ENCODE measurements at regions not wholly inside any gene's neighbourhood (a gene's known extent, or its start where the extent isn't known, plus 50 kb on each side); places are given as distances from the start of the nearest gene placed in this dataset.

- Histone ChIP-seq H3K9me3 (no peaks in the 10 kb centered on the region), H3K27me3 (no peaks in the 10 kb centered on the region), H3K4me3 (no peak overlapping the region), H3K36me3 (no peaks in the 10 kb centered on the region), H3K27ac (no peak overlapping the region), H3K4me1 (ENCODE audit: insufficient read depth) (no peaks in the 10 kb centered on the region)
- intact Hi-C loops (cut with DNase I) = no loop called here
- DNase-seq = no peak
- 14 to 21% (median 19%) methylated on average over 1 of the region's 1 CpG for WGBS, 3 donors
- TF ChIP-seq CTCF (IDR thresholded peaks at IDR 0.05) = no peak
- TF ChIP-seq EP300 (IDR thresholded peaks at IDR 0.05) = no peak
- TF ChIP-seq POLR2A (IDR thresholded peaks at IDR 0.05) = no peak
Measured at GRCh38 chr2:167860082-167860481, 387.3 kb downstream of the STK39 start.

DNA sequence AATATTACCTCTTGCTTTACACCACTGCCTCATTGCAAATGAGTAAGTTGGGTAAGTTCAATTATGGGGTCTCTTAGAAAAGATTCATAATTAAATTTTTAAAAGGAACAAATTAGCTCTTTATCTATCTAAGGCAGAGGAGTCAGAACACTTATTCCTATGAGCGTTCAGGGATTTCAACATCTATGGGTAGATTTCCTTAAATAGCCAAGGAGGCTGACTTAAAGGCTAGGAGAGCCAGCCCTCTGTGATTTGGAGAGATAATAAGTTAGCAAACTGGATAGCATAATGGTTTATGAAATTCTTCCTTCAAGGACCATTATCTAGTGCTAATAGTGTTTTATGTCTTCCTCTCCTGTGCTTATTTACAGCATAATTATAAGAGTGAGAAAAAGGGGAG, 387.7 kb downstream of the STK39 start:
- no peaks in the 10 kb centered on the region for H3K27me3 ChIP-seq
- H3K4me1 ChIP-seq (ENCODE audit: insufficient read depth) = no peaks in the 10 kb centered on the region
- no peak overlapping the region for H3K4me3 ChIP-seq
- TF ChIP-seq EP300 (IDR thresholded peaks at IDR 0.05) = no peak
- no peak for TF ChIP-seq POLR2A (IDR thresholded peaks at IDR 0.05)
- no peak for TF ChIP-seq CTCF (IDR thresholded peaks at IDR 0.05)
- H3K36me3 ChIP-seq = no peaks in the 10 kb centered on the region
- H3K27ac ChIP-seq = no peak overlapping the region
- DNase-seq = no peak
- no peaks in the 10 kb centered on the region for H3K9me3 ChIP-seq
- intact Hi-C loops (cut with DNase I) = no loop called here
- 38 to 57% (median 52%) methylated on average over 1 of the region's 1 CpG for WGBS, 3 donors

- no peak overlapping the region for H3K27ac ChIP-seq
- no peak for TF ChIP-seq EP300 (IDR thresholded peaks at IDR 0.05)
- no peak for TF ChIP-seq CTCF (IDR thresholded peaks at IDR 0.05)
- TF ChIP-seq POLR2A (IDR thresholded peaks at IDR 0.05) = no peak
- WGBS, 3 donors = 78 to 88% (median 79%) methylated on average over 4 of the region's 4 CpGs
Measured at GRCh38 chr2:167858086-167858485, 389.3 kb downstream of the STK39 start.

GRCh38 chr2:167857416-167857815, 390.0 kb downstream of the STK39 start:
- DNase-seq = no peak
- 76 to 91% (median 83%) methylated on average over 1 of the region's 1 CpG for WGBS, 3 donors
- intact Hi-C loops (cut with DNase I) = no loop called here

More at GRCh38 chr2:167858086-167858485, 389.3 kb downstream of the STK39 start:
- intact Hi-C loops (cut with DNase I) = no loop called here
- Histone ChIP-seq H3K36me3 (no peaks in the 10 kb centered on the region), H3K4me1 (ENCODE audit: insufficient read depth) (no peaks in the 10 kb centered on the region), H3K9me3 (no peaks in the 10 kb centered on the region), H3K4me3 (no peak overlapping the region), H3K27me3 (no peaks in the 10 kb centered on the region)
- no peak for DNase-seq

More at GRCh38 chr2:167857416-167857815, 390.0 kb downstream of the STK39 start:
- Histone ChIP-seq H3K27ac (no peak overlapping the region), H3K9me3 (no peaks in the 10 kb centered on the region), H3K27me3 (no peaks in the 10 kb centered on the region), H3K4me1 (ENCODE audit: insufficient read depth) (no peaks in the 10 kb centered on the region), H3K36me3 (no peaks in the 10 kb centered on the region), H3K4me3 (no peak overlapping the region)
- TF ChIP-seq POLR2A (IDR thresholded peaks at IDR 0.05) = no peak
- no peak for TF ChIP-seq EP300 (IDR thresholded peaks at IDR 0.05)
- no peak for TF ChIP-seq CTCF (IDR thresholded peaks at IDR 0.05)
